Gastroesophageal sphincter (tissue), 4 donors: ENCODE measurements at regions not wholly inside any gene's neighbourhood (a gene's known extent, or its start where the extent isn't known, plus 50 kb on each side); places are given as distances from the start of the nearest gene placed in this dataset.
"Not testable (repeated sequence)": the region's sequence is repeated elsewhere in the genome, so short reads cannot be mapped to it uniquely, and the experiment has no call there.

Experiments used
- ATAC-seq: fragments of 150-250 bp; one replicate; pipeline ENCODE4 v1.9.1; 2016; ENCODE audit warnings: mild to moderate bottlenecking, moderate library complexity
- H3K27ac ChIP-seq, 4 donors: fragments of 200-600 bp; sonication (generic) in 3 of 4; 1 replicate in 3 of 4; 2 replicates in 1 of 4; pipeline ENCODE4 v1.5.1; 2016 to 2019
- H3K27me3 ChIP-seq: fragments of 200-600 bp; sonication (generic); one replicate; pipeline ENCODE4 v1.5.1; 2019
- H3K36me3 ChIP-seq, 2 donors: fragments of 200-600 bp; sonication (generic); one replicate each; pipeline ENCODE4 v1.5.1; 2019; ENCODE audit warnings: control low read depth in 1 of 2
- H3K4me1 ChIP-seq, 3 donors: fragments of 200-600 bp; sonication (generic); 1 replicate in 2 of 3; 2 replicates in 1 of 3; pipeline ENCODE4 v1.5.1; 2016 to 2019; ENCODE audit warnings: control low read depth in 2 of 3
- H3K4me3 ChIP-seq, 2 donors: fragments of 200-600 bp; sonication (generic); one replicate each; pipeline ENCODE4 v1.5.1; 2019; ENCODE audit warnings: mild to moderate bottlenecking in 1 of 2, moderate library complexity in 1 of 2
- H3K9me3 ChIP-seq, 3 donors: fragments of 200-600 bp; sonication (generic); one replicate each; pipeline ENCODE4 v1.5.1; 2017 to 2019; ENCODE audit warnings: control low read depth in 2 of 3
- CTCF ChIP-seq, 4 experiments: fragments of 200-600 bp in 2 of 4; fragments of 450-650 bp in 2 of 4; sonication (generic) in 1 of 4; IDR thresholded peaks; one replicate each; pipeline ENCODE4 v1.5.1; 2017 to 2019; ENCODE audit warnings: antibody characterized with exemption in 4 of 4, mild to moderate bottlenecking in 2 of 4, moderate library complexity in 2 of 4
- EP300 ChIP-seq: sonication (generic); formaldehyde crosslinking; IDR thresholded peaks from one replicate; pipeline ENCODE4 v1.6.1; 2017; ENCODE audit warnings: antibody characterized with exemption, mild to moderate bottlenecking
- POLR2A ChIP-seq, 2 donors: fragments of 450-650 bp; IDR thresholded peaks; one replicate each; pipeline ENCODE4 v1.6.1; 2017; ENCODE audit warnings: antibody characterized with exemption in 2 of 2, mild to moderate bottlenecking in 2 of 2, moderate library complexity in 1 of 2
- POLR2AphosphoS5 ChIP-seq: sonication (generic); formaldehyde crosslinking; IDR thresholded peaks from one replicate; pipeline ENCODE4 v1.6.1; 2017; ENCODE audit warnings: antibody characterized with exemption
- WGBS, 2 donors: methylation state at CpG; one replicate each; pipeline ENCODE4 v1.1.5; 2018; ENCODE audit warnings: low coverage in 1 of 2; 5-methylcytosine and 5-hydroxymethylcytosine counted together

- 81 to 100% methylated on average over 1 to 3 of the region's 29 CpGs for WGBS, 2 donors
- peak overlapping the region in 1 of 4 donors; percentile 39 for H3K27ac ChIP-seq
- TF ChIP-seq EP300 (no peak), POLR2AphosphoS5 (no peak), POLR2A (IDR thresholded peaks at IDR 0.05) (no peak), CTCF (IDR thresholded peaks at IDR 0.05) (no peak)
- ATAC-seq: no peak
- no peaks in the 10 kb centered on the region for H3K36me3 ChIP-seq
- H3K9me3 ChIP-seq: no peaks in the 10 kb centered on the region
- H3K4me3 ChIP-seq: no peak overlapping the region
- H3K27me3 ChIP-seq: peaks cover 34% of the 10 kb centered on the region
- H3K4me1 ChIP-seq: peaks cover 0 to 46% (median 4%) of the 10 kb centered on the region in 3 donors
Measured at GRCh38 chr9:136599811-136600660, 54.2 kb upstream of the NOTCH1 start.

GRCh38 chr9:136599074-136599531 lies 53.3 kb upstream of the NOTCH1 start:
- TF ChIP-seq EP300 (no peak), POLR2A (IDR thresholded peaks at IDR 0.05) (no peak), CTCF (IDR thresholded peaks at IDR 0.05) (no peak), POLR2AphosphoS5 (no peak)
- no peaks in the 10 kb centered on the region for H3K36me3 ChIP-seq
- H3K4me3 ChIP-seq: no peak overlapping the region
- peaks cover 24% of the 10 kb centered on the region for H3K27me3 ChIP-seq
- H3K27ac ChIP-seq: peak overlapping the region in 1 of 4 donors; percentile 39
- H3K9me3 ChIP-seq: no peaks in the 10 kb centered on the region
- peaks cover 0 to 37% (median 0%) of the 10 kb centered on the region in 3 donors for H3K4me1 ChIP-seq
- ATAC-seq: no peak
- WGBS, 2 donors: 80% methylated on average over 2 of the region's 18 CpGs; no CpG with 5 or more reads in 1 of the 2 donors

- not testable (repeated sequence) for H3K27ac ChIP-seq, ATAC-seq, H3K4me3 ChIP-seq, H3K9me3 ChIP-seq, H3K36me3 ChIP-seq
- 60 to 100% methylated on average over 1 of the region's 13 CpGs for WGBS, 2 donors
- Histone ChIP-seq H3K4me1 (peaks cover 0 to 31% (median 0%) of the 10 kb centered on the region in 3 donors), H3K27me3 (peaks cover 23% of the 10 kb centered on the region)
Measured at GRCh38 chr9:136598390-136599073, 52.7 kb upstream of the NOTCH1 start.

- Histone ChIP-seq H3K4me1 (peaks cover 0 to 31% (median 0%) of the 10 kb centered on the region in 3 donors), H3K9me3 (no peaks in the 10 kb centered on the region), H3K27me3 (peaks cover 23% of the 10 kb centered on the region), H3K27ac (no peak overlapping the region), H3K4me3 (no peak overlapping the region), H3K36me3 (no peaks in the 10 kb centered on the region)
- TF ChIP-seq POLR2AphosphoS5 (no peak), POLR2A (IDR thresholded peaks at IDR 0.05) (no peak), EP300 (no peak), CTCF (IDR thresholded peaks at IDR 0.05) (no peak)
- WGBS, 2 donors: no CpG with 5 or more reads among the region's 9 CpGs
- no peak for ATAC-seq
Measured at GRCh38 chr9:136597965-136598364, 52.1 kb upstream of the NOTCH1 start.

DNA sequence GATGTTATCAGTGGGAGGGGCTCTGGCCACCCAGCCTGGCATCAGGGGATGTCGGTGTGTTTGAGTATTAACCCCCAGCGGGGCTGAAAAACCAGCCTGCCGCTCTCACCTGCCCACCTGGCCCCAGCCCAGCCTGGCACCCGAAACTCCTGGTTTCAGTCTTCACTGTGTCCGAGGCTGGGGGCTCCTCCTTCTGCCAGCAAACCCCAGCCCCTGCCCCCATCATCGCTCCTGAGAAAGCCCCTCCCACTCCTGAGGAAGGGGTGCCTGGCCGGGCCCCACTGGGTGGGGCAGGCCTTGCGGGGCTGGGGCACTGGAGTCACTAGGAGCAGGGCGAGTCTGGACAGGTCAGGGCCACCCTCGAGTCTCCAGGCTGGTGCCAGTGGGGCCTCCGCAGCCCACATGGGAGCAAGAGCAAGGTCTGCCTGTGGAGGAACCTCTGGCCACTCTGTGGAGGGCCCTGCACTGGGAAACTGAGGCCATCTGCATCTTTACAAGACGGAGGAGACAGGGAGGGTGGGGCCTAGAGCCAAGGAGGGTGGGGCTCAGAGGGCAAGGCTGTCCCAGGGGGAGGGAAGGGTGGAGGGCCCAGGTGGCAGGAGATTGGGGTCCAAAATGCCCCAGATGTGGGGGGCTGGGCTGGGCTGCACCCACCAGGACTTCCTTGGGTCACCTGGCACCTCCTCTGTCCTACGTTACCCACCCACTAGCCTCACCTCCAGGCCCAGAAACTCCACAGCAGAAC lies 51.5 kb upstream of the NOTCH1 start:
- WGBS, 2 donors: 67 to 73% methylated on average over 1 to 2 of the region's 13 CpGs
- TF ChIP-seq EP300 (no peak), CTCF (IDR thresholded peaks at IDR 0.05) (no peak), POLR2A (IDR thresholded peaks at IDR 0.05) (no peak), POLR2AphosphoS5 (no peak)
- no peak for ATAC-seq
- Histone ChIP-seq H3K9me3 (no peaks in the 10 kb centered on the region), H3K36me3 (no peaks in the 10 kb centered on the region), H3K4me3 (no peak overlapping the region), H3K4me1 (peaks cover 0 to 31% (median 0%) of the 10 kb centered on the region in 3 donors), H3K27ac (peak overlapping the region in 1 of 4 donors; percentile 44), H3K27me3 (peaks cover 23% of the 10 kb centered on the region)
